ENCODE measurements at regions not wholly inside any gene's neighbourhood (a gene's known extent, or its start where the extent isn't known, plus 50 kb on each side); places are given as distances from the start of the nearest gene placed in this dataset.
"Not testable (repeated sequence)": the region's sequence is repeated elsewhere in the genome, so short reads cannot be mapped to it uniquely, and the experiment has no call there.

DNA sequence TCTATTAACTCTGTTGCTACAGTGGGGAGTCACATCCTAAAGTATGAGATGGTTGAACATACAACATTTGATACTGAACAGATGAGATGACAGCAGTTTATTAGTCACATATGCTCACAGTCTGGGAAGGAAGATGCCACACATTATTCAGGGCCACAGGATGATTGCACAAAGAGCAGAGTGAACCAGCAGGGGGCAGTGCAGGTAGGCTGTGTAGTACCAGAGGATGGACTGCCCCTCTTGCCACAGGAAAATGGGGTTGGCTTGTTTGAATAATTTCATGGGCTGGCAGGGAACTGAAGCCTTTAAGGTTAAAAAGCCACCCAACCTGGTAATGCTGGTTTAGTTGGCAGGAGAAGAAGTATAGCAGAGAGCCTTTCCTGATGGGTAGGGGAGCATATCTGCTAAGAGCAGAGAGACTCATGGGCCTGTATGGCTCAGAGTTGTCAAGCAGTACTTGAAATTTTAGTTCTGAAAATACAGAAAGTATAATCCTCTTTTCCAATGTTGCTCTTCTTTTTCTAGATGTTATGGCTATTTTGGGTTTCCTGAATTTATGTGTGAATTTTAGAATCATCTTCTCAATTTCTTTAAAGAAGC is 180.4 kb upstream of the B3GAT1 start:
- DNase-seq (ENCODE audit: low read depth in 1 of 2, low spot score in 1 of 2): peak in 1 of 2 experiments; percentile 91
- TF ChIP-seq JUND (IDR thresholded peaks at IDR 0.05; ENCODE audit: low read depth): no peak
- in situ Hi-C loops (cut with HindIII; ENCODE audit: low pct_unique_long_range_greater_than_20kb, low sequenced_read_pairs): no loop called here

DNA sequence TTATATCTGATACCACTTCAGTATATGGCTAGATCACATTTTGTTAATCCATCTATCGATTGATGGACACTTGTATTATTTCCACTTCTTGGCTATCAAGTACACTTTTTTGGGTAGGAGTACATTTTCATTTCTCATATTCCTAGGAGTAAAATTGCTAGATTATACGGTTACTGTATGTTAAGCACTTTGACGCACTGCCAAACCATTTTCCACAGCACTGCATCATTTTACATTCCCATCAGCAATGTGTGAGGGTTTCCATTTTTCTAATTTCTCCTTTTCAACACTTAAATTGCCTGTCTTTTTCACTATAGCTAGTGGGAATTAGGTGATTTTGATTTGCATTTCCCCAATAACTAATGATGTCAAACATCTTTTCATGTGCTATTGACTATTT is 179.3 kb upstream of the B3GAT1 start:
- DNase-seq (ENCODE audit: low read depth in 1 of 2, low spot score in 1 of 2): no peak
- in situ Hi-C loops (cut with HindIII; ENCODE audit: low pct_unique_long_range_greater_than_20kb, low sequenced_read_pairs): no loop called here
- no peak for TF ChIP-seq JUND (IDR thresholded peaks at IDR 0.05; ENCODE audit: low read depth)

DNA sequence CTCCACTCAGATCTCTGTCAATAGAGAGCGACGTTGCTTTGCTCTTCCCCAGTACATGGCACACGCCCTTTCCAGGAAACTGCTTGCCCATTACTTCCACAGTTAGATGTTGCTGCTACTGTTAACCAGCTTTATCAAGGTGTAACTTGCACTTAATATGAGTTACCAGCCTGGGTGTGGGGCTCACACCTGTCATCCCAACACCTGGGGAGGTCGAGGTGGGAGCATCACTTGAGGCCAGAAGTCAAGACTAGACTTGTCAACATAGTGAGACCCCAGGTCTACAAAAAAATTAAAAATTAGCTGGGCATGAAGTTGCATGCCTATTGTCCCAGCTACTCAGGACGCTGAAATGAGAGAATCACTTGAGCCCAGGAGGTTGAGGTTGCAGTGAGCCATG is 177.1 kb upstream of the B3GAT1 start:
- in situ Hi-C loops (cut with HindIII; ENCODE audit: low pct_unique_long_range_greater_than_20kb, low sequenced_read_pairs): no loop called here
- TF ChIP-seq JUND (IDR thresholded peaks at IDR 0.05; ENCODE audit: low read depth): no peak
- DNase-seq (ENCODE audit: low read depth in 1 of 2, low spot score in 1 of 2): no peak

DNA sequence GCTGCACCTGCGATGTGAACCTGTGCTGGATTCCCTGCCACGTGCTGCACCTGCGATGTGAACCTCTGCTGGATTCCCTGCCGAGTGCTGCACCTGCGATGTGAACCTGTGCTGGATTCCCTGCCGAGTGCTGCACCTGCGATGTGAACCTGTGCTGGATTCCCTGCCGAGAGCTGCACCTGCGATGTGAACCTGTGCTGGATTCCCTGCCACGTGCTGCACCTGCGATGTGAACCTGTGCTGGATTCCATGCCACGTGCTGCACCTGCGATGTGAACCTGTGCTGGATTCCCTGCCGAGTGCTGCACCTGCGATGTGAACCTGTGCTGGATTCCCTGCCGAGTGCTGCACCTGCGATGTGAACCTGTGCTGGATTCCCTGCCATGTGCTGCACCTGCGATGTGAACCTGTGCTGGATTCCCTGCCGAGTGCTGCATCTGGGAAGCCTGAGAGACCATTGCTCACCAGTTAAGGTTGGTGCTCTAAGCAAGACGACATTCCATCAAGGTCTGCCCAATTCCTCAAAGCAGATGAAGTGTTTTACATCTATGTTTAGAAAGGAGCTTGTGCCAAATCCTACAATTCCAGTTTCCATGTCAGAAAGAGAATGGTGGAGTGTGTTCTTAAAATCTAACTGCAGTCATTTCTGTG is 176.5 kb upstream of the B3GAT1 start:
- in situ Hi-C loops (cut with HindIII; ENCODE audit: low pct_unique_long_range_greater_than_20kb, low sequenced_read_pairs): not testable (repeated sequence)

DNA sequence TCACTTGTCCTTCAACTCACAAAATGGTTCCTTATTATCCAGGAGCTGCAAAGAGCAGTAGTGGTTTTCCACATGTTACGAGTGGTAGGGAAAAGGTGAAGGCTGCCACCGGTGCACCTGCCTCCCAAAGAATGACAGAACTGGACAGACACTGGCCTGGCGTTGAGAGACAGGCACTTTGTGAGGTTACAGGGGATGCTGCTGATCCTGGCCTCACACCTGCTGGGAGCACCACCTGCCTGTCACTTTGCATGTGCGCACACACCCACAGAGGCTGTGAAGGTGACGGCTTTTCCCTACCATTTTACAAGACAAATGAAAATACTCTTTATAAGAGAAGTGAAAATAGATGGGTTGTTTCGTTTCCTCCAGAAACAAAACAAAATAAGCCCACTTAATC is 175.3 kb upstream of the B3GAT1 start:
- in situ Hi-C loops (cut with HindIII; ENCODE audit: low pct_unique_long_range_greater_than_20kb, low sequenced_read_pairs): no loop called here
- no peak for TF ChIP-seq JUND (IDR thresholded peaks at IDR 0.05; ENCODE audit: low read depth)
- DNase-seq (ENCODE audit: low read depth in 1 of 2, low spot score in 1 of 2): peak in 1 of 2 experiments; percentile 48

More for the DNA sequence above, 176.5 kb upstream of the B3GAT1 start:
- DNase-seq (ENCODE audit: low read depth in 1 of 2, low spot score in 1 of 2): not testable (repeated sequence)

DNA sequence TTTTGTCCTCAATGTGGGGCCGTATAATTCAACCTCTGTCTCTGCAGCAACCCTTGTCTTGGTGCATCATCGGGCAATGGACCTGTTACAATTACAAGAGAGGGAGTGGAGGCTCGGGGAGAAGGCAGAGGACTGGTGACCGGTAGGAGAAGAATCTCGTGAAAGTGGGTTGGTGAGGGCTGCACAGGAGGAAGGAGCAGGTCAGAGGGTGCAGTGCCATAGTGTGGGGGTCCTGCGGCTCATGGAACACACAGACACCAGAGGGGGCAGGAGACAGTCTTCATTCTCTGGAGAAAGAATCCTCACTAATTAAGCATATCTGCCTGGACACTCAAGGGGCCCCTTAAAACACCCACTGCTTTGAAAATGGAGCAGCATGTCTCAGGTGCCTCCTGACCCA is 174.7 kb upstream of the B3GAT1 start:
- in situ Hi-C loops (cut with HindIII; ENCODE audit: low pct_unique_long_range_greater_than_20kb, low sequenced_read_pairs): no loop called here
- no peak for DNase-seq (ENCODE audit: low read depth in 1 of 2, low spot score in 1 of 2)
- TF ChIP-seq JUND (IDR thresholded peaks at IDR 0.05; ENCODE audit: low read depth): no peak

DNA sequence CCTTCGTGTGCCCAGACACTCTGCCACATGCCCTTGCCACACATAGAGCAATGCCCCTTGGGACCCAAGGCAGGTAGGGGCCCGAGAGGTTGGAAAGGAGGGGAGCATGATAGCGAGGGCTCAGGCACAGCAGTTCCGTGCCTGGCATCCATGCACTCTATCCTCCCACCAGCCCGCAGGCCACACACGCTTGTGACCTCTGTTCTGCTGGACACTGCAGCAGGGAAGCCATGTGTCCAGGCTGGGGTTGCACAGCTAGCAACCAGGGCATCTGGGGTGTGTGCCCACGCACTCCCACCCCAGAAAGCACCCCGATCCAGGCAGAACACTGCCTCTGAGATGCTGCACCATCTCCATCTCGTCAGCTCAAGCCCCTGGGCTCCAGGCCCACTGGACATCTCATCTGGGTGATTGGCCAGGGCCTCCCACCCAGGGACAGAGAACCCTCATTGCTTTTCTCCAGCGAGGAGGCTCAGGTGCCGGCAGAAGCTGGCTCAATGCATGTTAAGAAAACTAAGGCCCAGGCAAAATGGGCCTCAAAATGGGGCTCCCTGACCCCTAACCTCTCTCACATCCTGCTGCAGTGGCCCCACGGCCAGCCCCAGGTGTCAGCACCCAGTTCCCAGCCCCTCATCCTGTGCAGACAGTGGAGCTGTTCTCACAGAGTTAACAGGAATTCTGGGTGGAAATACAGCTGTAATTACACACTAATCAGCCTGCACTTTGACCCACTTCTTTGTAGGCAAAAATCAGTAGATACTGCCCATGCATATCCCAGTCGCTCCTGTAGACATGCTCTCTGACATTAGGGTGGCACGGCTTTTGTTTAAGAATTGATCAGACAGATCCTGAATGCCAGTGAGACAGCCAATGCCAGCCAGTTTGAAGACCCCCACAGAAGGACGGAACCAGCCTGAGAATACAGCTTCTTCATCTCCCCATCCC is 173.9 kb upstream of the B3GAT1 start:
- in situ Hi-C loops (cut with HindIII; ENCODE audit: low pct_unique_long_range_greater_than_20kb, low sequenced_read_pairs): no loop called here
- no peak for DNase-seq (ENCODE audit: low read depth in 1 of 2, low spot score in 1 of 2)
- TF ChIP-seq JUND (IDR thresholded peaks at IDR 0.05; ENCODE audit: low read depth): no peak

DNA sequence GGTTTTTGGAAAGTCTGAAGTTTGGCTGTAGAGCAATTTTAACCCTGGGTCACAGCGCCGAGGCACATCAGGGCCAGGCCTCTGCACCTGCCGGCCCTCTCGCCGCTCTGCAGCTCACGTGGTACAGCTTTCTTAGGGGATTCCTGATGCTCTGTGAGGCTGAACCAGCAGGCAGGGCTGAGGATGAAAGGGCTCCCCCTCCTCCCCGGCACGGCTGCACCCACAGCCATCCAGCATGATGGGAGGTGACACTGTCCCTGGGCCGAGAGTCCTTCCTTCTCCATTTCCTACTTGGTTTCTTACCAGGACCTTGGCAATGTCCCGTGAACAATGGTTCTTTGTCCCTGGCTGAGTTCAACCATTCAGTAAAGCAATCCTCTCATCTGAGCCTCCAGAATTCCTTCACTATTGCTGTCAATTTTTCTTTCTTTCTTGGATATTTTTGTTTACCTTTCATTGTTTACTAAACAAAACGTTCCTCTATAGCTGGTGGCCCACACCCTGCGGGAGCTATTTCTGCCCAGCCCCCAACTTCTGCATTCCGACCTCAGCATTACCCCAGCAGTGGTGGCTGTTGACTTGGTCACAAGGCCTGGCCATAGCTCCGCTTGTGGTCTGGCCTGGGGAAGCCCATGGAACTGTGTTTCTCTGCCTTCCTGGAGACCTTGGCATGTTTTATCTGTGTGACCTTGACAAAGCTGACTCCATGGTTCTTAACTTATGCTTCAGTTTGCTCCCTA is 172.8 kb upstream of the B3GAT1 start:
- no peak for DNase-seq (ENCODE audit: low read depth in 1 of 2, low spot score in 1 of 2)
- TF ChIP-seq JUND (IDR thresholded peaks at IDR 0.05; ENCODE audit: low read depth): no peak
- in situ Hi-C loops (cut with HindIII; ENCODE audit: low pct_unique_long_range_greater_than_20kb, low sequenced_read_pairs): no loop called here

DNA sequence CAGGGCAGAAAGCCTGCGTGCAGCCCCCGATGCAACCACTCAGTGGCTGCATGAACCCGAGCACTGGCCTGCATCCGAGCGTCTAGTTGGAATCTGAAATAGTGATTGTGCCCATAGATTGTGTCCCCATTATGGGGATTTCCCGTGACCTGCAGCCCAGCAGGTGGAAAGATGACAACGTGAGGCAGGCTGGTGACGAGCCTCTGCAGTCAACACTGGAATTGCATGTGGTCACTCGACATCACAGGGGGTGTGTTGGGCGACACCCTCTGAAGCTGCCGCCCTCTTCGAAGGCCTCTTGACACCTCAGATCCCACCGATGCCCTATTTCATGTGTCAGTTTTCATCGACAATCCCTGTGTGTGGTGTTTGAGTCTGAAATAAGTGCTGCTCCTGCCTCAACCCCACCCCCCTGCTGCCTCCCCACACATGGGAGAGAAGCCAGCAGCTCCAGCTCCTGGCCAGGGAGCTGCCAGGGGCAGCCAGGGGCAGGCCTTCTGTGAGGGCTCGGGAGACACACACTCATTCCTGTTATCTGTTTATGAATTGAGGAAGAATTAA is 172.0 kb upstream of the B3GAT1 start:
- TF ChIP-seq JUND (IDR thresholded peaks at IDR 0.05; ENCODE audit: low read depth): no peak
- no peak for DNase-seq (ENCODE audit: low read depth in 1 of 2, low spot score in 1 of 2)
- in situ Hi-C loops (cut with HindIII; ENCODE audit: low pct_unique_long_range_greater_than_20kb, low sequenced_read_pairs): no loop called here

DNA sequence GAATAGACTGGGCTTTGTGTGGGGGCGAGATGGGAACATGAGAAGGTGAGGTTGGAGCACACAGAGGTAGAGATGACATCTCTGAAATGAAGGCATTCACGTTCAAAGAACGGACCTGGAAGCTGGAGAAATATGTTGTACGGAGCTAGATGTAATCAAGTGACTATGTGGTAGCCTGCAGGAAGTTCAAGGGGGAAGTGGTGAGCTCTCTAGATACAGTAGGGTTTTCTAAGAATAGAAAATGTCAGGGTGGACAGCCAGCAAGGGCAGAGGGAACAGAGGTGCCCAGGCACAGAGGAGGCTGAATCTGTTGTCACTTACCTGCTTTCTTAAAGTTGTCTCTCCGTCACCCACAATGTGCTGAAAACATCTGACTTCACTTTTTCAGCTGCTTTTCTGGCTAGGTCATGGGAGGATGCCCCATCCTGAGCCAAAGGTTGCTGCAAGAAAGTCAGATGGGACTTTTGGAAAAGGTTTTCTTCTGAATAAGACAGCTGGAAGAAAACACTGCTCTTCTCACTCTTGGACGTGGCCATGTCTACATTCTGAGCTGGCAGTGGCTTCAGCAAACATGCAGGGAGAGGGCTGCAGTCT is 171.5 kb upstream of the B3GAT1 start:
- no peak for TF ChIP-seq JUND (IDR thresholded peaks at IDR 0.05; ENCODE audit: low read depth)
- no peak for DNase-seq (ENCODE audit: low read depth in 1 of 2, low spot score in 1 of 2)
- in situ Hi-C loops (cut with HindIII; ENCODE audit: low pct_unique_long_range_greater_than_20kb, low sequenced_read_pairs): no loop called here

DNA sequence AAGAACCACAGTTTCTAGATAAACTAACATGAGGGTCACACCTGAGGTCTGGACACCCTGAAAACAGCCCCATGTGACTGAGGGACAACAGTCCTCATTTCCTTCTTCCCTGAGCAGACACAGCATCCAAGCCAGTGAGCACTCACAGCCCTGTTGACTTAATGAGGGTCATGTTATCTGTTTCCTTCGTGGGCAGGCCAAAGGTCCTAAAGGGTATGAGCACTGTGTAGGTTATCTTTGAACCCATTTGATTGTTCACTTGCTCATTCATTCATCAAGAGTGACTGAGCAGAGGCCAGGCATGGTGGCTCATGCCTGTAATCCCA is 170.7 kb upstream of the B3GAT1 start:
- in situ Hi-C loops (cut with HindIII; ENCODE audit: low pct_unique_long_range_greater_than_20kb, low sequenced_read_pairs): no loop called here
- DNase-seq (ENCODE audit: low read depth in 1 of 2, low spot score in 1 of 2): no peak
- TF ChIP-seq JUND (IDR thresholded peaks at IDR 0.05; ENCODE audit: low read depth): no peak
